Gastrocnemius medialis (tissue), 4 donors: ENCODE measurements at regions not wholly inside any gene's neighbourhood (a gene's known extent, or its start where the extent isn't known, plus 50 kb on each side); places are given as distances from the start of the nearest gene placed in this dataset.

Source experiments
- ATAC-seq, 2 donors: fragments of 150-250 bp; one replicate each; pipeline ENCODE4 v1.9.1; 2016
- DNase-seq, 2 donors: peaks; one replicate each; pipeline ENCODE4 v3.0.0-alpha.2; 2019
- H3K27ac ChIP-seq, 4 donors: fragments of 200-600 bp; sonication (generic); 1 replicate in 1 of 4; 2 replicates in 3 of 4; pipeline ENCODE4 v1.5.1; 2016 to 2018; ENCODE audit warnings: mild to moderate bottlenecking in 2 of 4, moderate library complexity in 1 of 4
- H3K27me3 ChIP-seq, 3 donors: fragments of 200-600 bp; sonication (generic) in 2 of 3; 1 replicate in 1 of 3; 2 replicates in 2 of 3; pipeline versions ENCODE4 v1.5.1 to v1.6.0; 2016 to 2019; ENCODE audit warnings: mild to moderate bottlenecking in 1 of 3, moderate library complexity in 1 of 3
- H3K36me3 ChIP-seq, 2 donors: fragments of 200-600 bp; sonication (generic) in 1 of 2; one replicate each; pipeline ENCODE4 v1.5.1; 2017 to 2018
- H3K4me1 ChIP-seq, 2 donors: fragments of 200-600 bp; sonication (generic) in 1 of 2; one replicate each; pipeline ENCODE4 v1.5.1; 2016 to 2017; ENCODE audit warnings: mild to moderate bottlenecking in 2 of 2
- H3K4me3 ChIP-seq, 4 donors: fragments of 200-600 bp; sonication (generic) in 3 of 4; 1 replicate in 1 of 4; 2 replicates in 3 of 4; pipeline ENCODE4 v1.5.1; 2016 to 2019; ENCODE audit warnings: mild to moderate bottlenecking in 2 of 4
- H3K9me3 ChIP-seq, 3 donors: fragments of 200-600 bp; sonication (generic) in 2 of 3; 1 replicate in 1 of 3; 2 replicates in 2 of 3; pipeline ENCODE4 v1.5.1; 2016 to 2019
- CTCF ChIP-seq, 5 experiments: fragments of 450-650 bp in 3 of 5; fragments of 200-600 bp in 2 of 5; sonication (generic) in 2 of 5; IDR thresholded peaks in 4 of 5; conservative IDR thresholded peaks in 1 of 5; 1 replicate in 4 of 5; 2 replicates in 1 of 5; pipeline ENCODE4 v1.5.1; 2016 to 2019; ENCODE audit warnings: antibody characterized with exemption in 5 of 5, mild to moderate bottlenecking in 3 of 5, moderate library complexity in 3 of 5
- POLR2A ChIP-seq, 2 donors: fragments of 450-650 bp; IDR thresholded peaks; one replicate each; pipeline ENCODE4 v1.6.1; 2017; ENCODE audit warnings: antibody characterized with exemption in 2 of 2, mild to moderate bottlenecking in 2 of 2, moderate library complexity in 2 of 2
- in situ Hi-C, 4 donors: fragments of 200-750 bp; cut with MboI; loops; one replicate each; pipeline versions ENCODE4 v1.15.0 to v1.8.0; 2017; ENCODE audit warnings: low sequenced_read_pairs in 4 of 4
- intact Hi-C: fragments of 100-400 bp; cut with DNase I; formaldehyde crosslinking; loops from one replicate; pipeline ENCODE4 v1.15.1; 2023; ENCODE audit warnings: low total_unique reads

- intact Hi-C loops: no loop called here
- no peak overlapping the region for H3K27ac ChIP-seq
- no peak for TF ChIP-seq POLR2A (IDR thresholded peaks at IDR 0.05)
- no peak for TF ChIP-seq CTCF (IDR thresholded peaks at IDR 0.05 in 4 of 5, conservative IDR thresholded peaks at IDR 0.05 in 1 of 5)
- no peak for ATAC-seq
- H3K4me3 ChIP-seq: no peak overlapping the region
- no peaks in the 10 kb centered on the region for H3K9me3 ChIP-seq
- DNase-seq: no peak
- in situ Hi-C loops: no loop called here
- peaks cover 0 to 6% of the 10 kb centered on the region in 2 donors for H3K4me1 ChIP-seq
- no peaks in the 10 kb centered on the region for H3K27me3 ChIP-seq
- no peaks in the 10 kb centered on the region for H3K36me3 ChIP-seq
Measured at GRCh38 chr2:16205631-16206030, 265.3 kb downstream of the MYCN start.

GRCh38 chr2:16204886-16205620, 264.7 kb downstream of the MYCN start:
- TF ChIP-seq CTCF (IDR thresholded peaks at IDR 0.05 in 4 of 5, conservative IDR thresholded peaks at IDR 0.05 in 1 of 5): no peak
- no peak for TF ChIP-seq POLR2A (IDR thresholded peaks at IDR 0.05)
- in situ Hi-C loops (no loop called here), intact Hi-C loops (no loop called here)
- no peak overlapping the region for H3K27ac ChIP-seq
- DNase-seq (no peak), ATAC-seq (no peak)
- no peaks in the 10 kb centered on the region for H3K27me3 ChIP-seq
- no peaks in the 10 kb centered on the region for H3K9me3 ChIP-seq
- H3K4me3 ChIP-seq: no peak overlapping the region
- no peaks in the 10 kb centered on the region for H3K36me3 ChIP-seq
- H3K4me1 ChIP-seq: peaks cover 0 to 6% of the 10 kb centered on the region in 2 donors

GRCh38 chr2:16204251-16204650, 263.9 kb downstream of the MYCN start:
- Histone ChIP-seq H3K4me1 (peaks cover 0 to 6% of the 10 kb centered on the region in 2 donors), H3K27ac (no peak overlapping the region), H3K9me3 (no peaks in the 10 kb centered on the region), H3K27me3 (no peaks in the 10 kb centered on the region), H3K36me3 (no peaks in the 10 kb centered on the region), H3K4me3 (no peak overlapping the region)
- in situ Hi-C loops (no loop called here), intact Hi-C loops (no loop called here)
- ATAC-seq: no peak
- no peak for DNase-seq
- no peak for TF ChIP-seq POLR2A (IDR thresholded peaks at IDR 0.05)

- Histone ChIP-seq H3K4me3 (no peak overlapping the region), H3K27me3 (no peaks in the 10 kb centered on the region), H3K4me1 (peaks cover 0 to 6% of the 10 kb centered on the region in 2 donors), H3K27ac (no peak overlapping the region), H3K36me3 (no peaks in the 10 kb centered on the region), H3K9me3 (no peaks in the 10 kb centered on the region)
- in situ Hi-C loops (no loop called here), intact Hi-C loops (no loop called here)
- TF ChIP-seq CTCF (IDR thresholded peaks at IDR 0.05 in 4 of 5, conservative IDR thresholded peaks at IDR 0.05 in 1 of 5) (no peak), POLR2A (IDR thresholded peaks at IDR 0.05) (no peak)
- DNase-seq (no peak), ATAC-seq (no peak)
Measured at GRCh38 chr2:16203691-16204090, 263.3 kb downstream of the MYCN start.

- DNase-seq: no peak
- H3K9me3 ChIP-seq: no peaks in the 10 kb centered on the region
- no peaks in the 10 kb centered on the region for H3K27me3 ChIP-seq
- H3K27ac ChIP-seq: no peak overlapping the region
- TF ChIP-seq CTCF (IDR thresholded peaks at IDR 0.05 in 4 of 5, conservative IDR thresholded peaks at IDR 0.05 in 1 of 5) (no peak), POLR2A (IDR thresholded peaks at IDR 0.05) (no peak)
- in situ Hi-C loops: no loop called here
- H3K36me3 ChIP-seq: no peaks in the 10 kb centered on the region
- peaks cover 0 to 6% of the 10 kb centered on the region in 2 donors for H3K4me1 ChIP-seq
- H3K4me3 ChIP-seq: no peak overlapping the region
- no peak for ATAC-seq
- intact Hi-C loops: no loop called here
Measured at GRCh38 chr2:16203069-16203468, 262.7 kb downstream of the MYCN start.
